Fibroblast of peridontal ligament (primary cell): ENCODE measurements at regions not wholly inside any gene's neighbourhood (a gene's known extent, or its start where the extent isn't known, plus 50 kb on each side); places are given as distances from the start of the nearest gene placed in this dataset.
A peak's percentile ranks its signal among the peaks of the same experiment; 100 is the strongest.

Experiments
- DNase-seq: peaks from one replicate; pipeline ENCODE4 v3.0.0-alpha.2; 2010; ENCODE audit errors: extremely low read depth

GRCh38 chr11:32161293-32161692 is 70.4 kb downstream of the RCN1 start:
- no peak for DNase-seq

- no peak for DNase-seq
Observed at GRCh38 chr11:32162351-32162750, 71.5 kb downstream of the RCN1 start.

- no peak for DNase-seq
Observed at GRCh38 chr11:32162906-32163305, 72.0 kb downstream of the RCN1 start.

GRCh38 chr11:32163557-32163956 is 72.7 kb downstream of the RCN1 start:
- DNase-seq, result no peak

GRCh38 chr11:32164836-32165235 is 74.0 kb downstream of the RCN1 start:
- no peak for DNase-seq

- no peak for DNase-seq
Observed at GRCh38 chr11:32168924-32169323, 78.0 kb downstream of the RCN1 start.

- DNase-seq, result no peak
Observed at GRCh38 chr11:32171445-32171844, 80.6 kb downstream of the RCN1 start.

GRCh38 chr11:32172041-32172847 is 81.4 kb downstream of the RCN1 start:
- DNase-seq, result no peak

- DNase-seq, result peak; percentile 77
Observed at GRCh38 chr11:32172848-32173834, 82.3 kb downstream of the RCN1 start.

- DNase-seq, result no peak
Observed at GRCh38 chr11:32173977-32174376, 83.1 kb downstream of the RCN1 start.

- DNase-seq, result peak; percentile 89
Observed at GRCh38 chr11:32176223-32176934, 85.5 kb downstream of the RCN1 start.

- DNase-seq, result no peak
Observed at GRCh38 chr11:32178692-32179091, 87.8 kb downstream of the RCN1 start.

- DNase-seq, result no peak
Observed at GRCh38 chr11:32183512-32183911, 92.6 kb downstream of the RCN1 start.

- DNase-seq, result no peak
Observed at GRCh38 chr11:32184041-32184722, 93.3 kb downstream of the RCN1 start.

- DNase-seq, result no peak
Observed at GRCh38 chr11:32184723-32185376, 94.0 kb downstream of the RCN1 start.

GRCh38 chr11:32186118-32186517 is 95.2 kb downstream of the RCN1 start:
- DNase-seq, result no peak

GRCh38 chr11:32187111-32187510 is 96.2 kb downstream of the RCN1 start:
- no peak for DNase-seq

- no peak for DNase-seq
Observed at GRCh38 chr11:32188785-32189184, 97.9 kb downstream of the RCN1 start.

GRCh38 chr11:32196137-32196536 is 105.3 kb downstream of the RCN1 start:
- DNase-seq, result no peak

GRCh38 chr11:32198053-32198452 is 107.2 kb downstream of the RCN1 start:
- no peak for DNase-seq
